ENCODE measurements at regions not wholly inside any gene's neighbourhood (a gene's known extent, or its start where the extent isn't known, plus 50 kb on each side); places are given as distances from the start of the nearest gene placed in this dataset.

GRCh38 chr4:134753390-134753789 lies 551.8 kb upstream of the PABPC4L start:
- no peak for TF ChIP-seq CTCF (conservative IDR thresholded peaks at IDR 0.05)
- TF ChIP-seq EZH2 (IDR thresholded peaks at IDR 0.05; ENCODE audit: low read depth), result no peak
